GM21528 (cell line): ENCODE measurements at regions not wholly inside any gene's neighbourhood (a gene's known extent, or its start where the extent isn't known, plus 50 kb on each side); places are given as distances from the start of the nearest gene placed in this dataset.
"Not testable (repeated sequence)": the region's sequence is repeated elsewhere in the genome, so short reads cannot be mapped to it uniquely, and the experiment has no call there.

Source experiments
- ATAC-seq: cut with Tn5 transposase; IDR thresholded peaks from one replicate; pipeline ENCODE4 v1.9.1; 2021; ENCODE audit warnings: mild to moderate bottlenecking, moderate library complexity; ENCODE audit not compliant: unreplicated experiment, low FRiP score

DNA sequence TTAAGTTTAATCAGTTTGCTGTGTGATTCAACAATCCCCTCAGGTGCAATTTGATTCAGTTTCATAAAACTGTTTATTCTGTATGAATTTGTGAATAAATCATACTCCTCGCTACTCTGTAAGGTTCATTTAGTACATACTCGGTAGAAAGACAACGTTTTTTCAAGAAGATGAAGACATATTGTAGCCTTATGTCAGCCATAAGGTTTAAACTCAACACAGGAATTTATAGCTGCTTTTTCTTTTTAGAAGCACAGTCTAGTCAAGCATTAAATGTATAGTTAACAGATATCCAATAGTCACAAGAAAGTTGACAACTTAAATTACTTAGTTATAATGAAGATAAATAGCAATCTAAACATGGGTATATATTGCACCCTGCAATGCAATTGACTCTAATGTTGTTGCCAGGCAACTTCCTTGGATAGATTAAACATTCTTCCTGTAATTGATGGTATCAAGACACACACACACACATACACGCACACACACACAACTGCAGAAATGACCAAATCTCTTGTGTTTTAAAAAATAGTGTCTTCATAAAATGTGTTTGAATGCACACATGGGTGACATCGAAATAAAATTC, 151.5 kb upstream of the MGAT4C start:
- ATAC-seq: no peak

DNA sequence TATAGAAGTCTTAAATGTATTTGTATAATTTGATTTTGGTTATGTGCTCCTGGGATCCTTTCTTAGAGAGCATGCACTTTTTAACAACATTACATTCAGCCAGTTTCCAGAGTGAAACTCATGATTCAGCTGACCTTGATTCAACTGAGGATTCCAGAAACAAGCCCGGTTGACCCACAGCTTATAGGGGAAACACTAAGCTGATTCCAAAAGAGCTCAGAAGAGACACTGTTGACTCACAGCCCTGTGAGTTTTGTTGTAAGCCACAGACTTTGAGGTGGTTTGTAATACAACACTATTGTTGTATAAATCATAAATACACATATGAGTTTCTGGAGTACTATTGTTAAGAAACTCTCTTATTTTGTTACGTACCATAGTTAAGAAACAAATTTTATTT, 133.8 kb upstream of the MGAT4C start:
- ATAC-seq: no peak

- ATAC-seq: no peak
Measured at GRCh38 chr12:86387591-86388145, 131.5 kb upstream of the MGAT4C start.

DNA sequence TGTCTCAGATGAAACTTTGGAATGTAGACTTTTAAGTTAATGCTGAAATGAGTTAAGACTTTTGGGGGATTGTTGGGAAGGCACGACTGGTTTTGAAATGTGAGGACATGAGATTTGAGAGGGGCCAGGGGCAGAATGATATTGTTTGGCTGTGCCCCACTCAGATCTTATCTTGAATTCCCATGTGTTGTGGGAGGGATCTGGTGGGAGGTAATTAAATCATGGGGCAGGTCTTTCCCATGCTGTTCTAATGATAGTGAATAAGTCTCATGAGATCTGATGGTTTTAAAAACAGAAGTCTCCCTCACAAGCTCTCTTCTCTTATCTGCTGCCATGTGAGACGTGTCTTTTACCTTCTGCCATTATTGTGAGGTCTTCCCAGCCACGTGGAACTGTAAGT, 127.6 kb upstream of the MGAT4C start:
- ATAC-seq: not testable (repeated sequence)

DNA sequence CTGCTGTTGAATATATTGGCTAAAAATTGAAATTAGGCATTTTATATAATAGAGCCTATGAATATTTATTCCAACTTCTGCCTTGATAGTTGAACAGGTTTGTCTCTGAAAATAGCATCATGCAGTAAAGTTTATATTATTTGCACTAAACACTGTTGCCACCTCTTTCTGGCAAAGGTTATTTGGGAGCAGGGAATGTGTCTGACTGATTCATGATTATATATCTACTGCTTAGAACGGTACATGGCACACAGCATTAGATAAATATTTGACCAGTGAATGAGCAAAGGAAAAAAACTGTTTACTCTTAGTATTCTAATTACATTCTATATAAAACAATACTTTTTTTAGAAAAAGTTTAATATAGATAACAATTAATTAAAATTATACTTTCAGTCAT, 123.1 kb upstream of the MGAT4C start:
- no peak for ATAC-seq

GRCh38 chr12:86376052-86376451, 119.9 kb upstream of the MGAT4C start:
- no peak for ATAC-seq

- ATAC-seq: no peak
Measured at GRCh38 chr12:86373813-86374212, 117.6 kb upstream of the MGAT4C start.

- ATAC-seq: no peak
Measured at GRCh38 chr12:86367137-86367536, 110.9 kb upstream of the MGAT4C start.

DNA sequence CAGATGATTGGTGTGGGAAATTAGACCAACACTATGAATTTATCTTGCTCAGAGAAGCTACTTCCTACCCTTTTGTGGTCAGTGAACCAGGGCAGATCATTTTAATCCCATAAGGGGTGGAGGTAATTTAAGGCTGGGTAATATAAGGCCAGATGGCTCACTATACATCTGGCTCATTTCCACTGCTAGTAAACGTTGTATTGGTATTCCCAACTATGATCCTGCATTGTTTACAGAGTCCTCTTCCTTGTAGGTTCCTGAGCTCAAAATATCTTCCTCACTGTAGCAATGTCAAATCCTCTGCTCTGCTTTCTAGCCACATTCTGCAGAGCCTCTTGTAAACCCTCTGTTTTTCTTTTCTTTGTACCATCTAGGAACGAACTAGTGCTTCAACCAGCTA, 93.0 kb upstream of the MGAT4C start:
- ATAC-seq: no peak

- no peak for ATAC-seq
Measured at GRCh38 chr12:86333955-86334522, 77.8 kb upstream of the MGAT4C start.

- ATAC-seq: no peak
Measured at GRCh38 chr12:86331457-86331856, 75.3 kb upstream of the MGAT4C start.

DNA sequence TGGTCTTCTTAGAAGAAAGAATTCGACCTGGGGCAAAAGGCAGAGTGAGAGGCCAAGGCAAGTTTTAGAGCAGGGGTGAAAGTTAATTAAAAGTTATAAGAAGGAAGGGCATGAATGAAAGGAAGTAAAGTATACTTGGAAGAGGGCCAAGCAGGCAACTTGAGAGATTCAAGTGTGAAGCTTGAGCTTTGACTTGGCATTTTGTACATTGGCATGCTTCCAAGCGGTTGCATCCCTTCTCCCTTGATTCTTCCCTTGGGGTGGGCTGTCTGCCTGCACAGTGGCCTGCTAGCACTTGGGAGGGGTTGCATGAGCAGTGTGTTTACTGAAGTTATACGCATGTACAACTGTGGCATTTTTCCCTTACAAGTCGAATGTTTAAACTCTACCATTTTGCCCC, 74.8 kb upstream of the MGAT4C start:
- no peak for ATAC-seq

DNA sequence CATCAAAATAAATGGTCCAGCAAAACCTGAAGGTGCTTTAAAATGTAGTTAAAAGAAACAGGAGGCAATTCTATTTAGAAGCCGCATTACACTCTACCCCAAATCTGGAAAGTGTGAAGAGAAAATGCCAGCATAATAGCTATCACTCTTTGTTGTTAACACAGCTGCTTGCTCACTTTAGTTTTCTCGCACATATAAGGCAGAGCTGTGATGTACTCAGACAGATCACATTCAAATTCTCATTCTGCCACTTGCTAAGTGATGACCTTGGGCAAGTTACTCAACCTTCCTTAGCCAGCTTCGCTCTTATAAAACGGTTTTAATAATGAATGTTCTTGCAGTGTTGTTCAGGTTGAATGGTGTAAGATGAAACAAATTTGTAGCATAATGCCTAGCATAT, 56.0 kb upstream of the MGAT4C start:
- ATAC-seq: no peak
